Stimulated activated CD8-positive, alpha-beta memory T cell treated with anti-CD3 and anti-CD28 coated beads, Interleukin-4, amount 100 ng/mL, for 24 hours (primary cell): ENCODE measurements at regions not wholly inside any gene's neighbourhood (a gene's known extent, or its start where the extent isn't known, plus 50 kb on each side); places are given as distances from the start of the nearest gene placed in this dataset.
"Not testable (repeated sequence)": the region's sequence is repeated elsewhere in the genome, so short reads cannot be mapped to it uniquely, and the experiment has no call there.

Experiments
- DNase-seq: peaks from one replicate; pipeline ENCODE4 v3.0.0-alpha.2; 2020; ENCODE audit warnings: low read depth

GRCh38 chr12:60501124-60501729 lies 905.4 kb downstream of the SLC16A7 start:
- DNase-seq: no peak

- DNase-seq: no peak
Measured at GRCh38 chr12:60522684-60523400, 927.0 kb downstream of the SLC16A7 start.

DNA sequence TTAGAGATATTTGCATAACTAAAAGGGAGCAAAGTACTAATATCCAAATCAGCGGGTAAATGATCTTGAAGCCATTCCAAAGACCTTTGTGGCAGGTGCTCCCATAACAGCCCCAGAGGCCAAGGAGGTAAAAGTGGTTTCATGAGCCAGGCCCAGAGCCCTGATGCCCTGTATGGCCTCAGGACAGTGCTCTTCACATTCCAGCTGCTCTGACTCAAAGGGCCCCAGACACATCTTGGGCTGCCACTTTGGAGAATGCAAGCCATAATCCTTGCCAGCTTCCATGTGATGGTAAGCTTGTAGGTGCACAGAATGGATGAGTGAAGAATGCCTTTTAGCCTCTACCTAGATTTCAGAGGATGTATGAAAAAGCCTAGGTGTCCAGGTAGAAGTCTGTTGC lies 933.4 kb downstream of the SLC16A7 start:
- DNase-seq: no peak

- no peak for DNase-seq
Measured at GRCh38 chr12:60529723-60530122, 933.9 kb downstream of the SLC16A7 start.

- DNase-seq: no peak
Measured at GRCh38 chr12:60535363-60535762, 939.5 kb downstream of the SLC16A7 start.

GRCh38 chr12:60539592-60539991 lies 943.8 kb downstream of the SLC16A7 start:
- DNase-seq: no peak

- DNase-seq: no peak
Measured at GRCh38 chr12:60568914-60569313, 973.1 kb downstream of the SLC16A7 start.

DNA sequence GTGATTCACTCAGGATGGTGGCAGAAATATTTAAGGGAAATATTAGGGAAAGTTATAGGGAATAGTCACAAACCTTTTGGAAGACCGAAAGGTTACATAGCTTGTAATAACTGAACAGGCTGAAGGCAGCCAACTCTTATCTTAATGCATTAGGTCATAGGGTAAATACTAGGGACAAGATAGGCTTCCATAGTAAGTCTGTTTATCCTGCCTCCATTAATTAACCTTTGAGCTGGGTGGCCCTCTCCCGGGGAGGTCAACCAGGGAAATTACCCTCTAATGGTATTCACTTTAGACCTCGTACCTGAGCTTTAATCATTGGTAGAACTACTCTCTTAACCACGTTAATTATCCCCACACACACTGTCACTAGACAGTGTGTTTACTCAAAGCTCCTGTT lies 981.8 kb downstream of the SLC16A7 start:
- DNase-seq: no peak

- not testable (repeated sequence) for DNase-seq
Measured at GRCh38 chr12:60587664-60588063, 991.8 kb downstream of the SLC16A7 start.

GRCh38 chr12:60594035-60594711 lies 998.3 kb downstream of the SLC16A7 start:
- DNase-seq: no peak

GRCh38 chr12:60602601-60603000 lies 1006.8 kb downstream of the SLC16A7 start:
- no peak for DNase-seq

GRCh38 chr12:60603475-60603874 lies 1007.6 kb downstream of the SLC16A7 start:
- DNase-seq: not testable (repeated sequence)

DNA sequence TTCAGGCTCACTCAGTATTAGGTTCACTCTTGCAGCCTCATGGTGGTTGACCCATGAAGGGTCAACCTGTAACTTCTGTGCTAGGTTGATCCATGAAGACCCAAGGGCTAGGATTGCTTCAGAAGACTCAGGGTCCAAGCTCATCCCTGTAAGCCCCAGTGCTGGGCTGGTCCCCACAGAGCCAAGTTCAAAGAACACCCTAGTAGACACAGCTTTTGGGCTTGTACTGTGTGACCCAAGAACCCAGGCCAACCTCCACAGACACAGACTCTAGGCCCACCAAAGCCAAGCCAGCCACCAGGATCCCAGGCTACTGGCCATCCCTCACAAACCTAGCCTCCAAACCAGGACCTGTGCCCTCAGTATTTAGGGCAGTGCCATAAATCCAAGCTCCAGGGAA lies 1020.6 kb downstream of the SLC16A7 start:
- no peak for DNase-seq

DNA sequence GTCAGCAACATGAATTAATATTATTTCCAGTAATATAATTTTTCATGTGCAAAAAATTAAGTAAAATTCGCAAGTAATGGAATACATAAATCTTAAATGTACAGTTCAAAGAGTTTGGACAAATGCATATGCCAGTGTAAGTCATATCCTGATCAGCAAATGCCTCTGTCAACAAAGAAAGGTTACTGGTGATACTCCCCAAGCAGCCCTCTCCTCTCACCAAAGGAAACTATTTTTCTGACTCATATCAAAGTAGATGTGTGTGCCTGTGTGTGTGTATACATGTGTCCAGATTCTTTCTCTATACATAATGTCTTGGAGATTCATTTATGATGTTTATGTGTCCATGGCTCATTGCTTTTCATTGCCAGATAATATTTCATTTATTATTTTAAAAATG lies 1035.0 kb downstream of the SLC16A7 start:
- no peak for DNase-seq

DNA sequence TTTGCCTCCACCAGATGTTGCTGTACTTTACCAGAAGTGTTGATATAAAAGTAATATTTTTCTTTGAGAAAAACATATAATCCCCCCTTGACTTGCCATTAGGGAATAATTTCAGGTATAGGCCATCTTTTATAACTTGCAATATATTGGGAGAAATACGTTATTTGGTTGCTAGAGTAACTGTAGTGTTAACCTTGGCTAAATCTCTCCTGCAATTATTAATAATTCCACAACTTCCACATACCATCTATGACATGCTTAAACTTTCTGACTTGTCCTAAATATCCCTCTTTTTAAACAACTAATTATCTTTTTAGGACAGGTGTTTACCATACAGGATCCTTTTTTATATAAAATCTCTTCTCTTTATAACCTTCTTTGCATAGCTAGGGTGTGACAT lies 1048.2 kb downstream of the SLC16A7 start:
- no peak for DNase-seq

- no peak for DNase-seq
Measured at GRCh38 chr12:60666895-60667294, 1071.1 kb downstream of the SLC16A7 start.

DNA sequence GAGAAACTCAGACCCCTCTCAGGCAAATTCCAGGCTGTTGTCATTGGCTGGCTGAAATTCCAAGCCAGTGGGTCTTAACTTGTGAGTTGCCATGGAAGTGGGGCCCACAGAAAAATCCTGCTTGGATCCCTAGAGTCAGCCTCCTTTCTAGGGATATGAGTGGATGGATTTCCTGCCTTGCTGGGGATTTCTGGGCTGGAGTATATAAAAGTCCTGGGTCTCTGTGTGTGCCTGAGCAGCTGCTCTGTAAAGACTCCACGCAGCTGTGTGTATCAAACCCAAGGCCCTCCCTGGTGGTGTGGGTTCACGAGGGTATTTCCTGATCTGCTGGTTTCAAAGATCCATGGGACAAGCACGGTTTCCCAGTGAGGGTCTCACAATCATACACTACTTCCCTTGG lies 1077.1 kb downstream of the SLC16A7 start:
- no peak for DNase-seq

- DNase-seq: no peak
Measured at GRCh38 chr12:60684988-60685655, 1089.3 kb downstream of the SLC16A7 start.

GRCh38 chr12:60689137-60689536 lies 1093.3 kb downstream of the SLC16A7 start:
- DNase-seq: no peak

DNA sequence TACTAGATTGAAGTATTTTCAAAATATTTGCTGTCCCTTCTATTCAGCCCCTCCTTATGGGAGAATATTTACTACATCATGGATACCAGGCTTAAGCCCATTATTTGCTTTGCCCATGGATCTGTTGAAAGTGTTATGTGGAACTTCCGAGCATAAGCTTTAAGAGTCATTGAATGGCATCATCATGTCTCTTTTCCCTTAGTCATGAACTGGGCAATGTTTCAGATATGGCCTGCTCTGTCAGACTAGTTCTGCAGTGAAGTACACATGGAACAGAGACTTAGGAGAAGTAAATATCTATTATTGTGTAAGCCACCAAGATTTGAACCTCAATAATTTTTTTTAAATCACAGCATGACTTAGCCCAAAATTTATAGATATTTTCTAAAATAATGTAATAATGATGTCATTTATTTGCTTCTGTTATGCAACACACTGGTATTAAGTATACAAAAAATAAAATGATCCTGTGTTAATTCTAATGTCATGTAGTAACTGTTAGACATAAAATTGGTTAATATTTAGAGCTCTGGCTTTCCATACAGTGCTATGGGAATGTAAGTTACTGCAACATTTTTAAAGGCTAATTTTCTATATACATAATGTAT lies 1097.3 kb downstream of the SLC16A7 start:
- DNase-seq: no peak

DNA sequence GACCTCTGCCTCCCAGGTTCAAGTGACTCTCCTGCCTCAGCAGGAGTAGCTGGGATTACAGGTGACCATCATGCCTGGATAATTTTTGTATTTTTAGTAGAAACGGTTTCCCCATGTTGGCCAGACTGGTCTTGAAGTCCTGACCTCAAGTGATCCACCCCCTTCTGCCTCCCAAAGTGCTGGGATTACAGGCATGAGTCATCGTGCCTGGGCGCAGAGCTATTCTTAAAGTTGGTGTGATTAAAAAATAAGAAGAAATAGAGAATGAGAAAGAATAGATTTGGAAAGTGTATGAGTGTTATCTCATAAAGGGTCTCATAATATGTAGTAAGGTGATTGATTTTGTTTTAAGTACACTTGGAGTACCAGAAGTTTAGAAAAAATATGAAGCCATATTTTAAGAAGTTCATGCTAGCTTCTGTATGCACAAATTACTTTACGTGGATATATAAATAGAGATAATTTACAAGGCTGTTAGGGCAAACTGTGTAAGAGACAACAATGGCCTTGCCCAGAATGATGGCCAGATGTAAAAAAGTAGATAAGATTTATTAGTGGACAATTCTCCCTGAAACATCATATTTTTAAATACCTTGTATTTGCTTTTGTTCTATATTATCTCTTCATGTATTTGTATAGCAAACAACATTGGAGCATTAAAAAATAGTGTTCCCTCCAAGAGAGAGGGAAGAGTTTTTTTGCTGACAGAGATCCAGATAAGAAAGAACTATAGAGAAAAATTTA lies 1108.5 kb downstream of the SLC16A7 start:
- no peak for DNase-seq

DNA sequence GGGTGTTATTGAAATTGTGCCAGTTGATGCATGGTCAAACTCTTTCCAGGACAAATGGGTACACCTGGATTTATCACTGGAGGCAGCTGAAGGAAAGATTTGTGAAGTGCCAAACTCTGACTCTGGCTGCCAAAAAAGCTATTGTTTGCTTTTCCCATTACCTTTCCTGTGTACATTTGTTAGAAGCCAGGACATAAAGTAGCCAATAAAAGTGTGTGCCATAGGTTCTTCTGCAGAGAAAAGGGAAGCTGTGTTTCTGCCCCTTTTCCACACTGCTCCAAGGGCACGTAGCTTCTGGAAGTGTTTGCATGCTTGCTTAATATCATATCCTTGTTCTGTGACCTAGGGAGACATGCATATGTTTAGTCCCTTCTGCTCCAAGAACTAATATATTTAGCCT lies 1114.4 kb downstream of the SLC16A7 start:
- no peak for DNase-seq
